Osteocyte (in vitro differentiated cells): ENCODE measurements at regions not wholly inside any gene's neighbourhood (a gene's known extent, or its start where the extent isn't known, plus 50 kb on each side); places are given as distances from the start of the nearest gene placed in this dataset.

Source experiments
- DNase-seq: peaks from one replicate; pipeline ENCODE4 v3.0.0; 2021; ENCODE audit warnings: mixed read lengths; ENCODE audit not compliant: unreplicated experiment; ENCODE audit errors: extremely low spot score
- H3K27ac Mint-ChIP-seq: one replicate; pipeline ENCODE4 v1.8.0; 2021; ENCODE audit warnings: mild to moderate bottlenecking, mixed read lengths; ENCODE audit not compliant: unreplicated experiment
- H3K27me3 Mint-ChIP-seq: one replicate; pipeline ENCODE4 v1.8.0; 2021; ENCODE audit warnings: mixed read lengths; ENCODE audit not compliant: unreplicated experiment
- H3K36me3 Mint-ChIP-seq: one replicate; pipeline ENCODE4 v1.8.0; 2021; ENCODE audit warnings: mixed read lengths; ENCODE audit not compliant: unreplicated experiment
- H3K4me1 Mint-ChIP-seq: one replicate; pipeline ENCODE4 v1.8.0; 2021; ENCODE audit warnings: mixed read lengths; ENCODE audit not compliant: unreplicated experiment
- H3K4me3 Mint-ChIP-seq: one replicate; pipeline ENCODE4 v1.8.0; 2021; ENCODE audit warnings: mild to moderate bottlenecking, moderate library complexity, mixed read lengths; ENCODE audit not compliant: unreplicated experiment
- H3K9me3 Mint-ChIP-seq: one replicate; pipeline ENCODE4 v1.8.0; 2021; ENCODE audit warnings: mixed read lengths; ENCODE audit not compliant: unreplicated experiment
- CTCF ChIP-seq: fragments of 200-600 bp; sonication (generic); IDR thresholded peaks from 2 replicates; pipeline ENCODE4 v1.5.0; 2021; ENCODE audit warnings: antibody characterized with exemption, mild to moderate bottlenecking, moderate library complexity

- no peak overlapping the region for H3K27ac Mint-ChIP-seq
Measured at GRCh38 chr5:110841137-110841536, 102.3 kb downstream of the SLC25A46 start.

GRCh38 chr5:110842948-110843347 is 104.1 kb downstream of the SLC25A46 start:
- Mint-ChIP-seq H3K27ac (no peak overlapping the region), H3K36me3 (no peaks in the 10 kb centered on the region), H3K4me3 (no peak overlapping the region), H3K27me3 (peaks cover 5% of the 10 kb centered on the region), H3K4me1 (no peaks in the 10 kb centered on the region), H3K9me3 (peaks cover 1% of the 10 kb centered on the region)
- no peak for TF ChIP-seq CTCF
- no peak for DNase-seq

More at GRCh38 chr5:110841137-110841536, 102.3 kb downstream of the SLC25A46 start:
- Mint-ChIP-seq H3K4me3 (no peak overlapping the region), H3K4me1 (no peaks in the 10 kb centered on the region), H3K9me3 (no peaks in the 10 kb centered on the region), H3K36me3 (no peaks in the 10 kb centered on the region), H3K27me3 (peaks cover 3% of the 10 kb centered on the region)
- TF ChIP-seq CTCF, result no peak
- no peak for DNase-seq

- H3K27me3 Mint-ChIP-seq, result peaks cover 5% of the 10 kb centered on the region
- no peak for TF ChIP-seq CTCF
- no peak overlapping the region for H3K4me3 Mint-ChIP-seq
- no peak for DNase-seq
- H3K9me3 Mint-ChIP-seq, result peaks cover 14% of the 10 kb centered on the region
- no peaks in the 10 kb centered on the region for H3K36me3 Mint-ChIP-seq
- no peaks in the 10 kb centered on the region for H3K4me1 Mint-ChIP-seq
- no peak overlapping the region for H3K27ac Mint-ChIP-seq
Measured at GRCh38 chr5:110844251-110844650, 105.4 kb downstream of the SLC25A46 start.

- no peak for TF ChIP-seq CTCF
- peaks cover 23% of the 10 kb centered on the region for H3K9me3 Mint-ChIP-seq
- H3K4me1 Mint-ChIP-seq, result no peaks in the 10 kb centered on the region
- H3K27me3 Mint-ChIP-seq, result peaks cover 5% of the 10 kb centered on the region
- no peak for DNase-seq
- H3K4me3 Mint-ChIP-seq, result no peak overlapping the region
- no peaks in the 10 kb centered on the region for H3K36me3 Mint-ChIP-seq
- H3K27ac Mint-ChIP-seq, result no peak overlapping the region
Measured at GRCh38 chr5:110846398-110847001, 107.7 kb downstream of the SLC25A46 start.

- H3K4me1 Mint-ChIP-seq, result no peaks in the 10 kb centered on the region
- no peak for DNase-seq
Measured at GRCh38 chr5:110851357-110851756, 112.5 kb downstream of the SLC25A46 start.

More at GRCh38 chr5:110851357-110851756, 112.5 kb downstream of the SLC25A46 start:
- no peak overlapping the region for H3K4me3 Mint-ChIP-seq
- no peak for TF ChIP-seq CTCF
- peaks cover 23% of the 10 kb centered on the region for H3K9me3 Mint-ChIP-seq
- peaks cover 3% of the 10 kb centered on the region for H3K27me3 Mint-ChIP-seq
- H3K36me3 Mint-ChIP-seq, result no peaks in the 10 kb centered on the region
- no peak overlapping the region for H3K27ac Mint-ChIP-seq
